C1 segment of cervical spinal cord (tissue), 14 donors: ENCODE measurements at regions not wholly inside any gene's neighbourhood (a gene's known extent, or its start where the extent isn't known, plus 50 kb on each side); places are given as distances from the start of the nearest gene placed in this dataset.
"Not testable (repeated sequence)": the region's sequence is repeated elsewhere in the genome, so short reads cannot be mapped to it uniquely, and the experiment has no call there.

ENCODE experiments used
- DNase-seq, 14 donors: peaks; one replicate each; lab custom pipeline; 2025; lab: John Stamatoyannopoulos, UW

- no peak for DNase-seq
Observed at GRCh38 chr9:129547063-129547462, 73.8 kb downstream of the C9orf50 start.

DNA sequence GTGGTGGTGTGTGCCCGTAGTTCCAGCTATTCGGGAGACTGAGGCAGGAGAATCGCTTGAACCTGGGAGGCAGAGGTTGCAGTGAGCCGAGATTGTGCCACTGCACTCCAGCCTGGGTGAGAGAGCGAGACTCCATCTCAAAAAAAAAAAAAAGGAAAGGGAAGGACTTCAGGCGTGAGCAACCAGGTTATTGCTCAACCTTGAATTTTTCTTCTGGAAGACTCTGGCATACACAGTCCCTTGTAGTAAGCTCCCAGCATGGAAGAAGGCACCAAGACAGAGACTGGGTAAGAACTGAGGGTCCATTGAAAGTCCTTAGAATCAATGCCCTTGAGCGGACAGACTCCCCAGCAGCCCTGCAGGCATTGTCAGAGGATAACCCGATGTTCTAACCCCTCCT lies 75.0 kb downstream of the C9orf50 start:
- not testable (repeated sequence) for DNase-seq

GRCh38 chr9:129544761-129545160 lies 76.1 kb downstream of the C9orf50 start:
- no peak for DNase-seq

DNA sequence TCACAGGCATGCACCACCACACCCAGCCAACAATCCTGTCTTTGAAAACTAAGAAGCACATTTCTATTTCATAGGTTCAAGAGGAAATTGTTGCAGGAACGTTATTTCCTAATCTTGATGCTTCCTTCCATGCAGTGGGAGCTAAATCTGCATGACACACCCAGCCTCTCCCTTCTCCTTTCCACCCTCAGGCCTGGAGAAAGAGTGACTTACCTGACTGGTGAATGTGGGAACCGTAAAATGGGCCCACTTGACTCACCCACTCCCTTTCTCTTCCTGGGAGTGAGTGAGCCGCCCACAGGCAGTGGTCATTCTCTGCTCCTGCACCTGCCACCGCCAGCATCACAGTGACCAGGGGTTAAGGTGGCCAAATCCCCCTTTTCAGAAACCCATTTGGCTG lies 78.2 kb downstream of the C9orf50 start:
- DNase-seq = no peak

DNA sequence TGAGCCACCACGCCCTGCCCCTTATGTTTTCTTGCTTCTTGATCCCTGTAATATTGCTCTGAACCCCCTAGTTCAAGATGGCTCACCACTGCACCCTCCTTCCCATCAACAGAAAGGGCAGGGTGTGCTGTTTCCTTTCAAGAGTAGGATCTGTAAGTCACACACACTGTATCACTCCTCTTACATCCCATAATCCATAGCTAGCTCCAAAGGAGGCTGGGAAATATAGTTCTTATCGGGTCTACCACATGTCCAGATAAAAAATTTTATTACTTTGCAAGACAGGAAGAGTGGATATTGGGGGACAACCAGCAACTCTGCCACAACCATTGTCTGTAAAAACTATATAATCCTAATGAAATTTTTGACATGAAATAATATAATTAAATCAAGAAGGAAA lies 79.6 kb downstream of the C9orf50 start:
- DNase-seq = no peak

DNA sequence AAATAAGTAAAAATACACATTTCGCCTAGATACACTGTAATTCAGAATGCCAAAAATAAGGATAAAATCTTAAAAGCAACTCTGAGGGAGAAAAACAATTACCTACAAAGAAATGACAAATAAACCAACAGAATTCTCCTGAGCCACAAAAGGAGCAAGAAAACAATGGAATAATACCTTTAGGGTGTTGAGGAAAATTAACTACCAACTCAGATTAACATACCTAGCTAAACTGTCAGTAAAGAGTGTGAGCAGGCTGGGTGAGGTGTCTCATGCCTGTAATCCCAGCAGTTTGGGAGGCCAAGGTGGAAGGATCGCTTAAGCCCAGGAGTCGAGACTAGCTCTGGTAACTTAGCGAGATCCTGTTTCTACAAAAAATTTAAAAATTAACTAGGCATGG lies 81.5 kb downstream of the C9orf50 start:
- DNase-seq = no peak

DNA sequence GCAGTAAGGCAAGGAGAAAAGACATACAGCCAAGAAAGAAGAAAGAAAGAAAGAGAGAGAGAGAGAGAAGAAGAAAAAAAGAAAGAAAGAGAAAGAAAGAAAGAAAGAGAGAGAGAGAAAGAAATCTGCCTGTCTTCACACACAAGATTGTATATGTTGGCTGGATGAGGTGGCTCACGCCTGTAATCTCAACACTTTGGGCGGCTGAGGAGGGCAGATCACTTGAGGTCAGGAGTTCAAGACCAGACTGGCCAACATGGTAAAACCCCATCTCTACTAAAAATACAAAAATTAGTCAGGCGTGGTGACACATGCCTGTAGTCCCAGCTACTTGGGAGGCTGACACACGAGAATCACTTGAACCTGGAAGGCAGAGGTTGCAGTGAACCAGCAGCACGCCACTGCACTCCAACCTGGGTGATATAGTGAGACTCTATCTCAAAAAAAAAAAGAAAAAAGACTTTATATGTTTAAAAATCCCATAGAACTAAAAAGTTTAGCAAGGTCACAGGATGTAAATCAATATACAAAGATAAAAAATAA lies 89.0 kb downstream of the C9orf50 start:
- DNase-seq = not testable (repeated sequence)

DNA sequence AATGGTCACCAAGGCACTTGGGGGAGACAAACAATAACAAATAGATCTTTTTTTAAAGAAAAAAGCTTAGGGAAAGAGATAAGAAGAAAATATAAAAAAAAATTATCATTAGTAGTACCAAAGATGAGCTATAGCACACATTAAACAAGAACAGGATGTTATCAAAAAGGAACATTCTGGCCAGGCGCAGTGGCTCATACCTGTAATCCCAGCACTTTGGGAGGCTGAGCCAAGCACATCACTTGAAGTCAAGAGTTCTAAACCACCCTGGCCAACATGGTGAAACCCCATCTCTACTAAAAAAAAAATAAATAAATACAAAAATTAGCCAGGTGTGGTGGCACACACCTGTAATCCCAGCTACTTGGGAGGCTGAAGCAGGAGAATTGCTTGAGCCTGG lies 92.9 kb downstream of the C9orf50 start:
- DNase-seq = not testable (repeated sequence)

DNA sequence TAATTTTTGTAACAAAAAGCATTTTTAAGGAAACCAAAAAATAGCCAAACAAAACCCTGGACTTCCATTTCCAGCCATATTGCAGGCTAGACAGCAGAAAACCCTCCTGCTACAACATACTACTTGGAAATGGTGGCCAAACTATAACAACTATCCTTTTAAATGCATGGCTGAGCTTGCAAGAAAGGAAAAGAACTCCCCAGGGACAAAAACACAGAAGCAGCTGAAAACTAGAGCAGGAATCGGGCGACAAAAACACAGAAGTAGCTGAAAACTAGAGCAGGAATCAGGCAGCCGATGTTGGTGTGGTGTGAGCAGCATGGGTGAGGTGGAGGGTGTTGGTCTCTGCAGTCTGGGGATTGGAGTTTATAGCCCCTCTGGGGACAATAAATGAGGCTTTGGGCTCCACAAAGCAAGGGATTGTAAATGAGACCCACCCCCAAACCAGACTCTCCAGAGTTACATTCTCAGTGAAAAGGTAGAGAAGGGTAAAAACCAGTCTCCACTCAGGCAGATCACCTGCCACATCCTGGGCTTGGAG lies 95.2 kb downstream of the C9orf50 start:
- DNase-seq = no peak

- no peak for DNase-seq
Observed at GRCh38 chr9:129524582-129525270, 96.2 kb downstream of the C9orf50 start.

- DNase-seq = no peak
Observed at GRCh38 chr9:129523943-129524581, 96.8 kb downstream of the C9orf50 start.

DNA sequence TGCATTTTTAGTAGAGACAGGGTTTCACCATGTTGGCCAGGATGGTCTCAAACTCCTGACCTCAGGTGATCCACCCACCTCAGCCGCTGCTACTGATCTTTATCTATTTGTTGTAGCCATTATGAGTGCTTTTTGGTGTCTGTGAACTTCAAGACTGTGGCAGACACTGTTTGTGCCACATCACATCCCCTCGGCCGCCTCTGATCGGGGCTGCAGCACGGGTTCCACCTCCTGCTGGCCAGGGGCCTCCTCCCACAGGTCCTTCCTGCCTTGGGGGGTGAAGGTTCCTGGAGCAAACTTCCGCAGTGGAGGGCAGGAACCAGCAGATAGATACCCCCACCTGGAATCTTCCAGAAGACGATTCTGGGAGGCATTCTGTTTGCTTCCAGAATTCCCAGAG lies 98.5 kb downstream of the C9orf50 start:
- DNase-seq = no peak

GRCh38 chr9:129520082-129520481 lies 100.8 kb downstream of the C9orf50 start:
- DNase-seq = no peak

GRCh38 chr9:129518074-129518473 lies 102.8 kb downstream of the C9orf50 start:
- no peak for DNase-seq

DNA sequence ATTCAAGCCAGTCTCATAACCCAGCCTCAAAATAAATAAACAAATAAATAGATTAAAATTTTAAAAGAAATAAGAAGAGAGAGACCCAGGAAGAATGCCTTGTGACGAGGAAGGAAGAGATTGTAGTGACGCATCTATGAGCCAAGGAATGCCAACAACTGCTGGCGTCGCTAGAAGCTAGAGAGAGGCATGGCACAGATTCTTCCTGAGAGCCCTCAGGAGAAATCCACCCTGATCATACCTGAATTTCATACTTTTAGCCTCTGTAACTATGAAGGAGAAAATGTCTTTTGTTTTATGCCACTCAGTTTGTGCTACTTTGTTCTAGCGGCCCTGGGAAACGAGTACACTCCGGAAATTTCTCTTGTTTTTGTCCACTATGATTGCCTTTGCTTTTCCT lies 103.9 kb downstream of the C9orf50 start:
- DNase-seq = no peak

DNA sequence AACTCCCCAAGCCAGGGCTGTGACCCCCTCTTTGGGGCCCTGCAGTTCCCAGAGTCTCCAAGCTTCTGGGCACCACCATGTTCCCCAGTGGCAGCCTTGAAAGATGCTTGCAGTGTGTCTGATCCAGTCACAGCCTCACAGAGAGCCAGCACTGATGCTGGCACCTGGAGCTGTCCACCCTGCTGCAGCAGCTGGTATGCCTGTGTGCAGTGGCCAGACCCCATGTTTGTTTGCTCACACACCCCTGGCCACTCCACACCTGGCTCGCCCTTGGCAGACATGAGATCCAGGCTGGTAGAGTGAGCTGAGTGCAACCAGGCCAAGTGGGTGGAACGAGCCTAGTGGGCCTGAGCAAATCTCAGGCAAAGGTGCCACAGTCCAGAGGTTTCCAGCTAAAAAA lies 106.0 kb downstream of the C9orf50 start:
- no peak for DNase-seq

GRCh38 chr9:129514497-129514867 lies 106.4 kb downstream of the C9orf50 start:
- no peak for DNase-seq

GRCh38 chr9:129513856-129514496 lies 106.9 kb downstream of the C9orf50 start:
- DNase-seq = no peak

DNA sequence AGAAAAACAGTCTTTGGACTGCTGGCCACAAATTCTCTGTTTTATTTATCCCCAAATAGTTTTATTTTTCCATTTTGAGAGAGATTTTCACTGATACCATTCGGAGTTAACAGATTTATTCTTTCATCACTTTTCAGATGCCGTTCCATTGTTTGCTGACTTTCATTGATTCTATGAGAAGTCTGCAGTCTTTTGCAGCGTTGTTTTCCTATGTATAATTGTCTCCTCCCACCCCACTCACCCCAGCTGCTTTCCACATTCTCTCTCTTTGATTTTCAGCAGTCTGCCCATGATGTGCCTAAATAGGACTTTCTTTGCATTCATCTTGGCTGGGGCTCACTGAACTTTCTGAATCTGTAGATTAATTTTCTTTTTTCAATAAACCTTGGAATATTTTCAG lies 107.6 kb downstream of the C9orf50 start:
- no peak for DNase-seq

- DNase-seq = no peak
Observed at GRCh38 chr9:129511285-129511900, 109.5 kb downstream of the C9orf50 start.

DNA sequence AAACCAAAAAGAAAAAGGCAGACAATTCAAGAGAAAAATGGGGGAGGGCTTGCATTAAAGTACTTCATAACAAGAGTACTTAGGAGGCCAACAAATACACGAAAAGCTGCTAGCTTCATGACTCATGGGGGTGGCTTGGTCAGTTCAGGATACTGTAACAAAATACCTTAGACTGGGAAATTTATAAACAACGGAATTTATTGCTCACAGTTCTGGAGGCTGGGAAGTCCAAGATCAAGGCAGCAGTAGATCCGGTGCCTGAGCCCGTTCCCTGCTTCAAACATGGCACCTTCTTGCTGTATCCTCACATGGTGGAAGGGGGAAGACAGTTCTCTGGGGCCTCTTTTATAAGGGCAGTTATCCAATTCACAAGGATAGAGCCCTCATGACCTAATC lies 111.4 kb downstream of the C9orf50 start:
- no peak for DNase-seq

DNA sequence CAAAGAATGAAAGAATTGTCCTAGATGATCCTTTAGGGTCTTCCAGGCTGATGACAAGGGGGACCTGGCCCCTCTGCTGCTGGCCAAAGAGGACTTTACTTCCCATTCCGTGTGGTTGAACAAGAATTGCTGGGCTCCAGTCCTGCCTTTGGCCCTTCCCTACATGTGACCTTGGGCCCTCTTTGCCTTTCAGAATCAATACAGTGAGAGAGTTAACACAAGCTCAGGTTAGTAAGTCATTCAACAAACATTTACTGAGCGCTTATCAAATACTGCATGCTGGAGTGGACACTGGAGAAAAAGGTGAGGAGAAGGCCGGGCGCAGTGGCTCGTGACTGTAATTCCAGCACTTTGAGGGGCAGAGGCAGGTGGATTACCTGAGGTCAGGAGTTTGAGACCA lies 113.1 kb downstream of the C9orf50 start:
- no peak for DNase-seq
